GM23338 (cell line): ENCODE measurements at regions not wholly inside any gene's neighbourhood (a gene's known extent, or its start where the extent isn't known, plus 50 kb on each side); places are given as distances from the start of the nearest gene placed in this dataset.

Source experiments
- ATAC-seq: fragments of 200-7000 bp; cut with Tn5 transposase; 3 replicates; pipeline ENCODE4 v1.9.1; 2020
- DNase-seq: peaks from one replicate; pipeline ENCODE4 v3.0.0-alpha.2; 2015; ENCODE audit warnings: low spot score
- H2AFZ ChIP-seq: fragments of 200-600 bp; sonication (generic); 2 replicates; pipeline ENCODE4 v1.8.0; 2016; ENCODE audit warnings: antibody characterized with exemption, mild to moderate bottlenecking, moderate library complexity
- H3F3A ChIP-seq: fragments of 200-600 bp; sonication (generic); replicated peaks from 2 replicates; pipeline ENCODE4 v1.8.0; 2017; ENCODE audit warnings: antibody characterized with exemption, mixed run types, low read depth
- H3K27ac ChIP-seq: fragments of 200-600 bp; sonication (generic); 2 replicates; pipeline ENCODE4 v1.6.1; 2016; ENCODE audit warnings: low read depth
- H3K27me3 ChIP-seq: fragments of 200-600 bp; sonication (generic); 2 replicates; pipeline ENCODE4 v1.8.0; 2016; ENCODE audit warnings: mild to moderate bottlenecking, mixed run types, moderate library complexity; ENCODE audit not compliant: insufficient read depth
- H3K36me3 ChIP-seq: fragments of 200-600 bp; sonication (generic); 2 replicates; pipeline ENCODE4 v1.8.0; 2016; ENCODE audit warnings: mild to moderate bottlenecking; ENCODE audit not compliant: insufficient read depth
- H3K4me1 ChIP-seq: fragments of 200-600 bp; sonication (generic); 2 replicates; pipeline ENCODE4 v1.8.0; 2016; ENCODE audit warnings: mild to moderate bottlenecking, moderate library complexity; ENCODE audit not compliant: insufficient read depth
- H3K4me2 ChIP-seq: fragments of 200-600 bp; sonication (generic); 2 replicates; pipeline ENCODE4 v1.7.1; 2017; ENCODE audit warnings: mixed run types
- H3K4me3 ChIP-seq: fragments of 200-600 bp; sonication (generic); 2 replicates; pipeline ENCODE4 v1.6.1; 2016; ENCODE audit warnings: mixed run types
- H3K79me2 ChIP-seq: fragments of 200-600 bp; sonication (generic); replicated peaks from 2 replicates; pipeline ENCODE4 v1.8.0; 2017; ENCODE audit warnings: mild to moderate bottlenecking; ENCODE audit not compliant: insufficient read depth
- H3K9me2 ChIP-seq: fragments of 200-600 bp; sonication (generic); 2 replicates; pipeline ENCODE4 v1.8.0; 2017; ENCODE audit not compliant: insufficient read depth
- H4K20me1 ChIP-seq: fragments of 200-600 bp; sonication (generic); replicated peaks from 2 replicates; pipeline ENCODE4 v1.8.0; 2017; ENCODE audit warnings: mild to moderate bottlenecking; ENCODE audit not compliant: insufficient read depth
- H3K27ac Mint-ChIP-seq: 2 replicates; pipeline ENCODE4 v1.8.0; 2020; ENCODE audit warnings: inconsistent platforms, mild to moderate bottlenecking, moderate library complexity, mixed read lengths
- H3K27me3 Mint-ChIP-seq: 3 replicates; pipeline ENCODE4 v1.8.0; 2022; ENCODE audit warnings: low read depth, mild to moderate bottlenecking, moderate library complexity, mixed read lengths, inconsistent platforms; ENCODE audit not compliant: insufficient read depth, poor library complexity
- H3K36me3 Mint-ChIP-seq: 3 replicates; pipeline ENCODE4 v1.8.0; 2021; ENCODE audit warnings: low read depth, mild to moderate bottlenecking, inconsistent platforms, moderate library complexity, mixed read lengths
- H3K4me1 Mint-ChIP-seq: 3 replicates; pipeline ENCODE4 v1.8.0; 2020; ENCODE audit warnings: mild to moderate bottlenecking, inconsistent platforms, mixed read lengths
- H3K4me3 Mint-ChIP-seq: 3 replicates; pipeline ENCODE4 v1.8.0; 2021; ENCODE audit warnings: moderate library complexity, mild to moderate bottlenecking, inconsistent platforms, mixed read lengths
- H3K9me3 Mint-ChIP-seq: 3 replicates; pipeline ENCODE4 v1.8.0; 2020; ENCODE audit warnings: moderate library complexity, mild to moderate bottlenecking, inconsistent platforms, mixed read lengths
- CREB1 ChIP-seq: fragments of 250-450 bp; sonication (Bioruptor Pico); IDR thresholded peaks from 2 replicates; pipeline ENCODE4 v1.5.0; 2020; ENCODE audit warnings: low read depth, mild to moderate bottlenecking, moderate library complexity
- CTCF ChIP-seq, 2 experiments: fragments of 200-600 bp in 1 of 2; sonication (generic) in 1 of 2; conservative IDR thresholded peaks; 2 replicates each; pipeline versions ENCODE4 v1.5.1 to v1.6.1; 2016 to 2017; ENCODE audit warnings: antibody characterized with exemption in 2 of 2, low read depth in 2 of 2, mild to moderate bottlenecking in 2 of 2, moderate library complexity in 1 of 2
- EZH2 ChIP-seq: fragments of 200-600 bp; sonication (generic); IDR thresholded peaks from one replicate; pipeline ENCODE4 v1.8.0; 2017; ENCODE audit warnings: antibody characterized with exemption, mild to moderate bottlenecking, low read depth; ENCODE audit not compliant: unreplicated experiment
- EZH2phosphoT487 ChIP-seq: fragments of 200-600 bp; sonication (generic); IDR thresholded peaks from one replicate; pipeline ENCODE4 v1.8.1; 2018; ENCODE audit warnings: antibody characterized with exemption; ENCODE audit not compliant: unreplicated experiment
- JUNB ChIP-seq: IDR thresholded peaks from one replicate; pipeline ENCODE4 v1.6.1; 2016; ENCODE audit warnings: antibody characterized with exemption; ENCODE audit not compliant: unreplicated experiment
- STAT1 ChIP-seq: IDR thresholded peaks from one replicate; pipeline ENCODE4 v1.6.1; 2016; ENCODE audit warnings: antibody characterized with exemption; ENCODE audit not compliant: unreplicated experiment
- ZNF462 ChIP-seq: fragments of 250-450 bp; sonication (Bioruptor Pico); IDR thresholded peaks from 2 replicates; pipeline ENCODE4 v1.5.0; 2020; ENCODE audit warnings: mild to moderate bottlenecking, moderate library complexity
- TF ChIP-seq, protein P1 (sequence below): IDR thresholded peaks from one replicate; pipeline ENCODE4 v1.6.1; 2018; ENCODE audit warnings: antibody characterized with exemption; ENCODE audit not compliant: unreplicated experiment
- TF ChIP-seq, protein P2 (sequence below): IDR thresholded peaks from 2 replicates; pipeline ENCODE4 v1.6.1; 2016; ENCODE audit warnings: antibody characterized with exemption

- Histone ChIP-seq H3K36me3 (no peaks in the 10 kb centered on the region), H3F3A (no peaks in the 10 kb centered on the region), H3K79me2 (no peaks in the 10 kb centered on the region), H3K27me3 (peaks cover 51% of the 10 kb centered on the region), H3K4me1 (peaks cover 19% of the 10 kb centered on the region), H4K20me1 (no peaks in the 10 kb centered on the region), H3K9me2 (no peaks in the 10 kb centered on the region), H3K4me3 (no peak overlapping the region), H2AFZ (no peak overlapping the region), H3K27ac (no peak overlapping the region), H3K4me2 (peak overlapping the region; percentile 24; the same call in 1 of the 2 replicates)
- Mint-ChIP-seq H3K9me3 (no peaks in the 10 kb centered on the region), H3K4me1 (peaks cover 6% of the 10 kb centered on the region; the same call in 2 of the 3 replicates), H3K27me3 (peaks cover 14% of the 10 kb centered on the region), H3K4me3 (no peak overlapping the region), H3K36me3 (no peaks in the 10 kb centered on the region), H3K27ac (no peak overlapping the region)
- DNase-seq (peak; percentile 36), ATAC-seq (no peak)
- TF ChIP-seq EZH2 (no peak), EZH2phosphoT487 (no peak)
Measured at GRCh38 chr2:176633754-176634153, 364.5 kb downstream of the MTX2 start.

- Mint-ChIP-seq H3K27me3 (peaks cover 26% of the 10 kb centered on the region), H3K4me1 (peaks cover 8% of the 10 kb centered on the region; the same call in 2 of the 3 replicates), H3K27ac (no peak overlapping the region), H3K36me3 (no peaks in the 10 kb centered on the region), H3K4me3 (no peak overlapping the region), H3K9me3 (no peaks in the 10 kb centered on the region)
- Histone ChIP-seq H4K20me1 (no peaks in the 10 kb centered on the region), H3K27me3 (peaks cover 69% of the 10 kb centered on the region), H3K4me3 (no peak overlapping the region), H2AFZ (no peak overlapping the region), H3K27ac (no peak overlapping the region), H3K79me2 (no peaks in the 10 kb centered on the region), H3K4me2 (no peak overlapping the region), H3K36me3 (no peaks in the 10 kb centered on the region), H3K4me1 (peaks cover 23% of the 10 kb centered on the region), H3K9me2 (no peaks in the 10 kb centered on the region), H3F3A (no peaks in the 10 kb centered on the region)
- ATAC-seq = no peak
- DNase-seq = no peak
- TF ChIP-seq EZH2 (no peak), EZH2phosphoT487 (no peak), STAT1 (no peak), CREB1 (no peak), CTCF (conservative IDR thresholded peaks at IDR 0.05; ENCODE audit: low read depth in 2 of 2) (no peak), ZNF462 (CRISPR knock-in tag) (no peak), JUNB (no peak)
- TF ChIP-seq, protein P1, sequence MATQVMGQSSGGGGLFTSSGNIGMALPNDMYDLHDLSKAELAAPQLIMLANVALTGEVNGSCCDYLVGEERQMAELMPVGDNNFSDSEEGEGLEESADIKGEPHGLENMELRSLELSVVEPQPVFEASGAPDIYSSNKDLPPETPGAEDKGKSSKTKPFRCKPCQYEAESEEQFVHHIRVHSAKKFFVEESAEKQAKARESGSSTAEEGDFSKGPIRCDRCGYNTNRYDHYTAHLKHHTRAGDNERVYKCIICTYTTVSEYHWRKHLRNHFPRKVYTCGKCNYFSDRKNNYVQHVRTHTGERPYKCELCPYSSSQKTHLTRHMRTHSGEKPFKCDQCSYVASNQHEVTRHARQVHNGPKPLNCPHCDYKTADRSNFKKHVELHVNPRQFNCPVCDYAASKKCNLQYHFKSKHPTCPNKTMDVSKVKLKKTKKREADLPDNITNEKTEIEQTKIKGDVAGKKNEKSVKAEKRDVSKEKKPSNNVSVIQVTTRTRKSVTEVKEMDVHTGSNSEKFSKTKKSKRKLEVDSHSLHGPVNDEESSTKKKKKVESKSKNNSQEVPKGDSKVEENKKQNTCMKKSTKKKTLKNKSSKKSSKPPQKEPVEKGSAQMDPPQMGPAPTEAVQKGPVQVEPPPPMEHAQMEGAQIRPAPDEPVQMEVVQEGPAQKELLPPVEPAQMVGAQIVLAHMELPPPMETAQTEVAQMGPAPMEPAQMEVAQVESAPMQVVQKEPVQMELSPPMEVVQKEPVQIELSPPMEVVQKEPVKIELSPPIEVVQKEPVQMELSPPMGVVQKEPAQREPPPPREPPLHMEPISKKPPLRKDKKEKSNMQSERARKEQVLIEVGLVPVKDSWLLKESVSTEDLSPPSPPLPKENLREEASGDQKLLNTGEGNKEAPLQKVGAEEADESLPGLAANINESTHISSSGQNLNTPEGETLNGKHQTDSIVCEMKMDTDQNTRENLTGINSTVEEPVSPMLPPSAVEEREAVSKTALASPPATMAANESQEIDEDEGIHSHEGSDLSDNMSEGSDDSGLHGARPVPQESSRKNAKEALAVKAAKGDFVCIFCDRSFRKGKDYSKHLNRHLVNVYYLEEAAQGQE = no peak
- TF ChIP-seq, protein P2, sequence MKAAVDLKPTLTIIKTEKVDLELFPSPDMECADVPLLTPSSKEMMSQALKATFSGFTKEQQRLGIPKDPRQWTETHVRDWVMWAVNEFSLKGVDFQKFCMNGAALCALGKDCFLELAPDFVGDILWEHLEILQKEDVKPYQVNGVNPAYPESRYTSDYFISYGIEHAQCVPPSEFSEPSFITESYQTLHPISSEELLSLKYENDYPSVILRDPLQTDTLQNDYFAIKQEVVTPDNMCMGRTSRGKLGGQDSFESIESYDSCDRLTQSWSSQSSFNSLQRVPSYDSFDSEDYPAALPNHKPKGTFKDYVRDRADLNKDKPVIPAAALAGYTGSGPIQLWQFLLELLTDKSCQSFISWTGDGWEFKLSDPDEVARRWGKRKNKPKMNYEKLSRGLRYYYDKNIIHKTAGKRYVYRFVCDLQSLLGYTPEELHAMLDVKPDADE = no peak
Measured at GRCh38 chr2:176636401-176636800, 367.2 kb downstream of the MTX2 start.
